ENCODE measurements at regions not wholly inside any gene's neighbourhood (a gene's known extent, or its start where the extent isn't known, plus 50 kb on each side); places are given as distances from the start of the nearest gene placed in this dataset.

GRCh38 chr4:181757098-181757497, 486.1 kb upstream of the TENM3 start:
- no peak for TF ChIP-seq CTCF (conservative IDR thresholded peaks at IDR 0.05)
- TF ChIP-seq ZFX (IDR thresholded peaks at IDR 0.05): no peak

Measured in C4-2B (cell line).